ENCODE measurements at regions not wholly inside any gene's neighbourhood (a gene's known extent, or its start where the extent isn't known, plus 50 kb on each side); places are given as distances from the start of the nearest gene placed in this dataset.

- TF ChIP-seq, protein P1, sequence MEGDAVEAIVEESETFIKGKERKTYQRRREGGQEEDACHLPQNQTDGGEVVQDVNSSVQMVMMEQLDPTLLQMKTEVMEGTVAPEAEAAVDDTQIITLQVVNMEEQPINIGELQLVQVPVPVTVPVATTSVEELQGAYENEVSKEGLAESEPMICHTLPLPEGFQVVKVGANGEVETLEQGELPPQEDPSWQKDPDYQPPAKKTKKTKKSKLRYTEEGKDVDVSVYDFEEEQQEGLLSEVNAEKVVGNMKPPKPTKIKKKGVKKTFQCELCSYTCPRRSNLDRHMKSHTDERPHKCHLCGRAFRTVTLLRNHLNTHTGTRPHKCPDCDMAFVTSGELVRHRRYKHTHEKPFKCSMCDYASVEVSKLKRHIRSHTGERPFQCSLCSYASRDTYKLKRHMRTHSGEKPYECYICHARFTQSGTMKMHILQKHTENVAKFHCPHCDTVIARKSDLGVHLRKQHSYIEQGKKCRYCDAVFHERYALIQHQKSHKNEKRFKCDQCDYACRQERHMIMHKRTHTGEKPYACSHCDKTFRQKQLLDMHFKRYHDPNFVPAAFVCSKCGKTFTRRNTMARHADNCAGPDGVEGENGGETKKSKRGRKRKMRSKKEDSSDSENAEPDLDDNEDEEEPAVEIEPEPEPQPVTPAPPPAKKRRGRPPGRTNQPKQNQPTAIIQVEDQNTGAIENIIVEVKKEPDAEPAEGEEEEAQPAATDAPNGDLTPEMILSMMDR (IDR thresholded peaks at IDR 0.05; ENCODE audit: low read depth, low read length) = no peak
- no peak for TF ChIP-seq POLR2A (IDR thresholded peaks at IDR 0.05; ENCODE audit: extremely low read depth, insufficient read length)
- no peak for TF ChIP-seq MYC (IDR thresholded peaks at IDR 0.05; ENCODE audit: low read depth, low read length)
- no peak for TF ChIP-seq MAX (IDR thresholded peaks at IDR 0.05; ENCODE audit: low read depth, low read length)
These were observed 493.6 kb upstream of the KLF4 start for GRCh38 chr9:107983181-107983603.
